NCI-H1417 treated with DMSO at 0.1 percent for 48 hours (cell line): ENCODE measurements at regions not wholly inside any gene's neighbourhood (a gene's known extent, or its start where the extent isn't known, plus 50 kb on each side); places are given as distances from the start of the nearest gene placed in this dataset.

Experiments used
- DNase-seq: peaks from one replicate; lab custom pipeline; 2025; lab: John Stamatoyannopoulos, UW

DNA sequence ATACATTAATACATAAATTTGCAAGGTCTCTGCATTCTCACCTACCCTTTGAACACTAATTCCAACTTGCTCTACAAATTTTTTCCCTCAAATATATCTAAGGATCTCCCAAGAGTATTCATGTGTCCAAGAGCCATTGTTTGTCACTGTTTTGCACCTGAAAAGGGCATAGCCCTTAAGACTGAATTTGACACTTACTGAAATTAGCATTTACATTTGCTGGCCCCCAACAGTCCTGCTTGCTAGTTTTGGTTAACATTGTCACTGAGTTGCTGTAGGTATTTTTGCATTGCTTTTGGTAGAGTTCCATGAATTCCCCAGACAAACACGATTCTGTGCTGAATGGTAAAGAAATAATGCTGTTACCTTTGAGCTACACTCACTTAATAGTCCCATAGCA lies 57.3 kb downstream of the KCNA4 start:
- DNase-seq: no peak

DNA sequence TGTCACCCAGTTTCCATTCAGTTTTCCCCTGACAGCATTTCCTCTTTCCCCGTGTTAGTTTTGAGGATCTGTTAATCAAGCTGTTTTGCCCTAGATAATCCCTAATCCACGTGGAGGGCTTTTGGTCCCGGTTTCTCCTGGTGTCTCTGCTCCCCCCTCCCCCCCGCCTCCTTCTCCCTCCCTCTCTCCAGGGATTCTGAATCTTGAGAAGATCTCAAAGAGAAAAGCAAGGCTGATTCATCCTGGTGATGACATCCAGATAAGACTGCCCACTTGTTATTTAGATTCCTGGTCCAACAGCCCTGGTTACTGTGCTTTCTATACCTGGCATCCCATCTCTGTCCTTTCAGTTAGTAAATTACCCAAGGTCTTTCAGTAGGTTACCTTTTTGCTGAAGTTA lies 59.4 kb downstream of the KCNA4 start:
- DNase-seq: no peak

DNA sequence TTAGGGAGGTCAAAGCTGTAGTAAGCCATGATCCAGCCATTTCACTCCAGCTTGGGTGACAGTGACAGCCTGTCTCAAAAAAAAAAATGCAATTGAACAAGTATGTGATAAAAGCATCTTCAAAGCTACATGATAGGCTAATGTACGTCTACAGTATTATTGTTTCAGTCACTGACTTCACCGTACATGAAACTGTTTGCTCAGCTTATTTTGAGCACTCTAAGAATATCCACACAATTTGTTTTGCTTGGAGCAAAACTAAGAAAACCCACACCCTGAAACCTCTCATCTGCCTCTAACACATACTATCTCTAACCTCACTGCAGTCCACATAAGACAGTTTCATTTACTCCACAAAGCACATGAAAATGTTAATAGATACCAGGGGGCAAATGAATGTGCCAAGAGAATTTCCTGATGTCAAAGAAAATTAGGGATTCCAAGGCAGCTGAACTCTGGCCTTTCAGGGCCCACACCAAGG lies 60.7 kb downstream of the KCNA4 start:
- DNase-seq: no peak

DNA sequence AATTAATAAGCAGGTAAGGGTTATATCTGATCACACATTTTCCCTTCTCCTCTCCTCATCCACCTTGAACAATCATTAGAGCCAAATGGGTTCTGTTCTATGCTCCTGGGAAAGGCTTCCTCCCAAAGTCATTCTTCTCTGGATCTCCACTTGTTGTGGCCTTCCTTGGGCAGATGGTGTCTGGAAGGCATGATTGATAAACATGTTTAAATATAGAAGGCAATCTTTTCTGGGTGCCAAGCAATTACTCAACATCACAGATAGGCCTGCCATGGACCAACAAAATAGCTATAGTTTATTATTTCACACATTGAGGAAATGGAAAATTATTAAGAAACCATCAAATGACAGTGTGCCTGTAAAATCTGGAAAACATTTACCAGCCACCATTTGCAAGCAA lies 73.5 kb downstream of the KCNA4 start:
- no peak for DNase-seq

DNA sequence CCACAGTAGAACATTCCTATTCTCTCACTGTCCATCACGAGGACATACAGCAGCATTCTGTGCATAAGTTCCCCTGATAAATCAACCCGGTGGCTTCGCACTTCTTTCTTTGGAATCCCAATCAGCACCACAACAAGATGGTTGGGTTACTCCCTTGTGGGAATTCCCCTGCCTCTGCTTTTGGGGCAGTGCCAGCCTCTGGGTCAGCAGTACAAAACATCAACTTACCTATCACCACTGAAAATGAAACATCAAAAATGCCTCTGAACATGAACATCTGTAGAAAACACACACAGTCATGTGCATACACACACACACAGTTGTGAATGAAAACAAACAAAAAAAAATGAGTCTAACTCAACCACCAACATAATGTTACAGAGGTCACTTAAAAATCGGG lies 79.3 kb downstream of the KCNA4 start:
- DNase-seq: no peak

DNA sequence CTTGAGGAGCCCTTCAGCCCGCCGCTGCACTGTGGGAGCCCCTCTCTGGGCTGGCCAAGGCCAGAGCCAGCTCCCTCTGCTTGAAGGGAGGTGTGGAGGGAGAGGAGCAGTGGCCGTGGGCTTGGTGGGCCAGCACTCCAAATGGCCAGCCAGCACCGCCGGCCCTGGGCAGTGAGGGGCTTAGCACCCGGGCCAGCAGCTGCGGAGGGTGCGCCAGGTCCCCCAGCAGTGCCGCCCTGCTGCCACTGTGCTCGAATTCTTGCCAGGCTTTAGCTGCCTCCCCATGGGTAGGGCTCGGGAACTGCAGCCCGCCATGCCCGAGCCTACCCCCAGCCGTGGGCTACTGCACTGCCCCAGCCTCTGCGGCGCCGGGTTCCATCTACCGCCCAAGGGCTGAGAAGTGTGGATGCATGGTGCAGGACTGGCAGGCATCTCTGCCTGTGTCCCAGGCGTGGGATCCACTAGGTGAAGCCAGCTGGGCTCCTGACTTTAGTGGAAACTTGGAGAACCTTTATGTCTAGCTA lies 82.7 kb downstream of the KCNA4 start:
- DNase-seq: no peak

DNA sequence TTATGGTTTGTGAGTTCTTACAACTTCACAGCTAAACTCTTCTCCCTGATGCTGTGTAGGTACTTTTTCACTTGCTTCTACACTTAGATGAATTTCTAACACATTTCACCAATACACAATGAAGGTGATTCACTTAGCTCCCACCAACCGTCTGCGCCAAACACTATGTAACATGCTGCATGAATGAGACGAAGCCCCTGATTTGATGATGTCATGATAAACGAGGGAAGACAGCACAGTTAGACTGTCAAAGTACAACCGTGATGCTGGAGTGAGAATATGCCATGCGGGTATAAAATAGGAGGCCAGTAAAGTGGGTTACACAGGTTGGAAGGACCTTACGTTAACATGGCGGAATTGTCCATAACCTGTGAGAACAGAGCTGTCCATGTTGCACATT lies 100.8 kb downstream of the KCNA4 start:
- DNase-seq: no peak

DNA sequence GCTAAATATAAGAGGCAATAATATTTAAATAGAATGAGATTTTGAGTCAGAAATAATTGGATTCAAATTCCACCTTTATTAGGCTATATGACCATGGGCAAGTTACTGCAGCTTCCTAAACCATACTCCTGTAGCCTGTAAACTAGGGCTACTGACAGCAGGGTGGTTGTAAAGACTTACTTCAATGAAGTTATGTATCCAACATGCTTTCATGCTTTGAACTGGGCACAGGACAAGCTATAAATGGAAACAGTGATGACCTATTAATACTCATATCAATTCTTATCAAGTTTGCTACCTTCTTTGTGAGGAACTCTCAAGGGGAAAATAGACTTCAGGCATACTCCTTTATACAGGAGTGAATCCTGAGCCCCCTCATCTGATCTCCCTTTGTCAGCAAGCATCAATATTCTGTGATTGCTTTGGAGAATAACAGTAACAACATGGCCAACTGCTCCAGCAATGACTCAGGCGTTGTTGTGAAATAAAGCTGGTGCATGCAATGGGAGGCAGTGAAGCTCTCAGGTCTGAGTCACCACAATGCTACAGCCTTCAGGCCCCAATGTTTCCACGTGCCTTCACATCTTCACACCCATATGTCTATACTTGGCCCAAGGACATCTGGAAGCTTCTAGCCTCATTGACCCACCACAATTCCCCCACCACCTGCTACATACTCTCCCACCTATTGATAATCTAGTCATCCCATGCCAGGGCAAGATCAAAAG lies 102.5 kb downstream of the KCNA4 start:
- DNase-seq: no peak

DNA sequence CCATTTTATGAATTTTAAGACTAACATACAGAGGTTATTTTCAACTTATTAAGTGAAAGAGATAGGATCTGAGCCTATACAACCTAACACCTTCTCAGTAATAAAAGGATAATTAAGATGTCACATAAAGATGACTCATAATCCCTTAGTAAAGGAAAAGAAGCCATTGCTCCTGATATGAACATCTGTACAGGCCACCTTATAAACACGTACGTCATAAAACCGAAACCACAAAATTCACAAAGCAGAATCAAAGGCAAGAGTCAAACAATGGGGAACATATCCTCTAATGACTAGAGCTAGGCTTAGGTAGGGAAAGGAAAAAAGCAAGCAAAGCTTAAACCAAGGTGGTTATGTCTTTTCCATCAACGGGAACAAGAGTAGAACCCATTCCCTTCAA lies 103.5 kb downstream of the KCNA4 start:
- DNase-seq: no peak

DNA sequence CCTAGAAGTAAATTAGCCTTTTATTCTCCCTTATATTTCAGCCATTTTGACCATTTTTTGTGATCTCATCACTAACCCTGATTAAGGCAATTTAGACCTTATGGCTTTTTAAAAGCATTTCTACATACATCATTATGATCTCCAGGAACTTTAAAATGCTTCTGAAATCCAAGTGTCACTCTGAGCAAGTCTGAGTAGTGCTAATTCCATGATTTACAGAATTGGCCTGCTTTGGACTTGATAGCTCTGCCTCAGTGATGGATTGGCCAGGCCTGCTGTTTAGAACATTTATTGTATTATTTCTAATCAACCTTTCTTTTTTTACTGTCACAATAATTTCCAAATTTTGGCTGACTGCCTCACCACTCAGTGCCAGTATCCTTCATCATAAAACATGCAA lies 116.4 kb downstream of the KCNA4 start:
- no peak for DNase-seq

DNA sequence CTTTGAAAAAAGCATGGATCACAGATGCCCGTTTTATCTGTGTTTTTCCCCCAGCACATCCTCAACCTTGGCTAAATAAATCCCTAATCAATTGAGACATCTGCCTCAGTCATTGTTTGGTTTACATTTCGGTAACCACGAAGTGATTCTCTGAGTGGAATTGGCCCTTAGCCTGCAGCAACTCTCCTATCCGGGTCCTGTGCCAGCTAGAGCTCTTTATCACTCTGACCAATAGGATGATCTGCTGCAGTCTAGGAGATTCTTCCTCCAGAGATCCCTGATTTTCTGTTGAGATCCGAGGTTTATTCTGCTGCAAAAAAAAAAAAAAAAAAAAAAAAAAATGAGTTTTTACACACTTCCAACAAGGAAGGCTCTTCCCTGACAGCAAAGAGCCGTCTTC lies 137.3 kb downstream of the KCNA4 start:
- no peak for DNase-seq

DNA sequence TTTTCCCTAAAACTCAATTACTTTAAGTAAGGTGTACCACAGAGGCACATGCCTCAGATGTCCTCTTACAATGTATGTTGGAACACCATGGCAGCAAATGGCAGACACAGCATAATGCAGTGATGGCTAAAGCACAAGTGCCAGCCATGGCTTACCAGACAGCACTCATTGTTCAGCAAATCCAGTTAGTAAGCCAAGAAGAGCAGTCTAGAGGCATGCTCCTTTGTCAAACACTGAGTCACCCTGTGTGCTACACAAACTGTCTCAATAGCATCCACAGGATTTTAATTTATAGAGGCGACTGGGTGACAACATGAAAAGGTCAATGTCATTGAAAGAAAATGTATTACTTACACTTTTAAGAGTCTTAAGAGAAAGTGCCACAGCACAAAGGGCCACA lies 140.6 kb downstream of the KCNA4 start:
- DNase-seq: no peak

DNA sequence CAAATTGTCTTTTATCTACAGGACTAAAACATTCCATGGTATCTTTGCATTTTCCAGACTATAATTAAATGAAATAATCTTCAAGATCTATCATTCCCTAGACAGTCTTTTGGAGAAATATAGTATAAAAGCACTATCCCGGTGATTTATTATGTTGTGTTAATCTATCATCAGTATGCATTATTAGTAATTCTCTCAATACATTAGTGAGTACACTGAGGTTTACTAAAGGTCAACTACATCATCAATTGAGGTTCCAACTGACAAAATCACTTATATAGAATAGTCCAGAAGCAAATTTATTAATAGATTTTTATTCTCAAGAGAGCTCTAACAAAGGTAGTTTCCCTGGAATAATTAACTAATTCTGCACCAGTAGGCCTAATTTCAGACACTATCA lies 169.6 kb downstream of the KCNA4 start:
- DNase-seq: no peak

DNA sequence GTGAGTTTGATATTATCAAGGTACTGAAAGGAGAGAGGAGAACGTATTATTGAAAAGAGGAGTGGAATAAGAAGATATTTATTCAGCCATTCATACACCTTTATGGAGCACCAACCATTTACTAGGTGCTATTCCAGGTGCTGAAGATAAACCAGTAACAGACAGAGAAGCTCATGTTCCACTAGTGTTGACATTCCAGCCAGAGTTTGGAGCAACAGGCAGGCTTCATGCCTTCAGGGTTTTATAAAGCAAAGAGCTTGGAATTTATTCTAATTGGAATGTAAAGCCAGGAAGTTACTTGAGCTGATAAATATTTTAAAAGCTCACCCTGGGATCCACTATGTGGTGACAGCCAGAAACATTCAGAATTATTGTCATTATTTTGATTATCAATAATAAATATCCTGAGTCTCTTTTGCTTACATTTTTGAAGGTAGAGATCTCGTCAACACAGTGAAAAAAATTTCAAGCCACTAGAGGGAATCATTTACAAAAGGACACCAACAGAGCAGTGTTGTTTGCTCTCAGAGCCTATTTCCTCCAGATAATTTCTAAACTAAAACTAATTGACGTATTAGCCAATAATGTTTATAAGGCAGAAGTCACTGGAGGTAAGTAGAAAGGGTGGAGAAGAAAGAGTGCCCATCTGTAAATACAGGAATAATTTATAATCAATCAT lies 172.0 kb downstream of the KCNA4 start:
- no peak for DNase-seq

DNA sequence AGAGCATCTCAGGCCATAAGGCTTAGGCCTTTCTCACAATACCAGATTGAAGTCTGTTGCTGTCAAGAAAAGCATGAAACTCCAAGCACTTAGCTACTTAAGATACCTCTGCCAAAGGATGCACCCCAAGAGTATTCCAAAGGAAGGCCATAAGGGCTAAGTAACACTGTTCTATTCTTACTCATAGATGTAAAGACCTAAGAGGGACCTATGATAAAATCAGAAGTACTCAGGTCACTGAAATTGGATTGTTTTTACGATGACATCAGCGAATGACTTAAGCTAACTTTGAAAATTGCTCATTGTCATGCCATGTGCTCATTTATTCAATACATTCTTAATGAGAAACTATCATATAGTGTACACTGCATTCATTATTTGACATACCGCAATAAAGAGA lies 172.8 kb downstream of the KCNA4 start:
- DNase-seq: no peak

DNA sequence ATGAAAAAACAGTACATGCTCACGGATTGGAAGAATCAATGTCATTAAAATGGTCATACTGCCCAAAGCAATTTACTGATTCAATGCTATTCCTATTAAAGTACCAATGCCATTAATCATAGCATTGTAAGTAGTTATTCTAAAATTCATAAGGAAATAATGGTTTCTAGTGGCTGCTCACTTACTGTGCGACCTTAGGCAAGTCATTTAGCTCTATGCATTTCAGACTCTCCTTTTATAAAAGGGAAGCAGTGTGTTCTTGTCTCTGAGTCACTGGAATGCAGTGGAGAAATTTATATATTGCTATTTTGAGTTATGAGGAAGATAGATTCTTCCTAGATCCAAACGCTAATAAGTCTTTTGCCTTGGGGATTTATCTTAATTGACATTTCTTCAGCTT lies 174.8 kb downstream of the KCNA4 start:
- no peak for DNase-seq

DNA sequence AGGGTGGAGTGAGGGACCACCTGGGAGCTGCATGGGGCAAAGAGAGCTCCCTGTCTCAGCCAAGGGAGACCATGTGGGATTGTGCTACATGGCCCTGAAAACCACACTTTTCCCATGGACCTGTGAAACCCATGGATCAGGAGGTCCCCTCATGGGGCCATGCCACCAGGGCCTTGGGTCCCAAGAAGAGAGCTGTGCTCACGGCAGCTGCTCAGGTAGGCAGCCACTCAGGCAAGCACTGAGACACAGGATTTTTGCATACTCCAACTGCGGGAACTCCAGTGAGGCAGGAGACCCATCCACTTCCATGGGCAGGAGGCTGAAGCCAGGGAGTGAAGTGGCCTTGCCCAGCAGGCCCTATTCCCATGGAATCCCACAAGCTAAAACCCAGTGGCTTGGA lies 190.0 kb downstream of the KCNA4 start:
- DNase-seq: no peak

DNA sequence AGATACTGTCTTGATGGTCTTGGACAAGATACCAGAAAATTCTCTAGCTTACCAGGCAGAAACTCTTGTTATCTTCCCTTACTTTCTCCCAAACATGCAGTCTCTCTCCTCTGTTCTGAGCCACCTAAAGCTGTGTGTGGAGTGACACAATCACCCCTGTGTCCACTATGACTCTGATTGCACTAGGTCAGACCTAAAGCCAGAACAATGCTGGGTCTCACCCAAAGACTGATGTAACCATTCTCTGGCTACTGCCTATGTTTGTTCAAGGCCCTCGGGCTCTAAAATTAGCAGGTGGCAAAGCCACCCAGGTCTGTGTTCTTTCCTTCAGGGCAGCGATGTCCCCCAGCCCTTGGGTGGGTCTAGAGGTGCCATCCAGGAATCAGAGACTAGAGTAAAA lies 200.5 kb downstream of the KCNA4 start:
- no peak for DNase-seq

DNA sequence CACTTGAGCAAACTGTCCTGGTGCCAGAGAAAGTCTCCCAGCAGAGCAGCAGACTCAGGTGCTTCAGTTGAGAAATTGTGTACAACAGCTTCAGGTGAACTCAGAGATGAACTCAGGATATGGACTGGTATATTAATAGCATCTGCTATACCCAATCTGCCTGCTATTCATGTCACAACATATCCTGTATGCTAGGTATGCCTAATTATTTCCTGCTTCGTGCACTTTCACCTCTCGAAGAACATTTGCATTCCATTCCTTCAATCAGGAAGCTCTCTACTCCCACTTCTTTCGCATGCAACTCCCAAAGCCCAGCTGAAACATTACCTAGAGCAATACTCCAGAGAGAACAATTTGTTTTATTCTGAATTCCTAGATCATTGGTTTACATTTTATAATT lies 207.7 kb downstream of the KCNA4 start:
- DNase-seq: no peak

DNA sequence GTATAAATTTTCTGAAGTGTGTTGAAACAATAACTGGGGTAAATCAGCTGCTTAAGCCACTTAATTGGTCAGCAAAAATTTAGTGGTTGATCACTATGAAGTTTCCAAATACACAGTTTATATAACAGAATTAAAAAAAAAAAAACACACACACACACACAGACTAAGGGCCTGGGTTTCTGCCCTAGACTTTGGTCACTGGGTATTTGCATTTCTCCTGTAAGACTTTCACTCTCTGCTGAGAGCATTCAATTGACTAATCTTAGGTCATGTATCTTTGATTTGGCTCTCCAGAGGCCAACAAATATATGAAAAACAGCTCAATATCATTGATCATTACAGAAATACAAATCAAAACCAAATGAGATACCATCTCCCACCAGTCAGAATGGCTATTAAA lies 214.3 kb downstream of the KCNA4 start:
- no peak for DNase-seq

DNA sequence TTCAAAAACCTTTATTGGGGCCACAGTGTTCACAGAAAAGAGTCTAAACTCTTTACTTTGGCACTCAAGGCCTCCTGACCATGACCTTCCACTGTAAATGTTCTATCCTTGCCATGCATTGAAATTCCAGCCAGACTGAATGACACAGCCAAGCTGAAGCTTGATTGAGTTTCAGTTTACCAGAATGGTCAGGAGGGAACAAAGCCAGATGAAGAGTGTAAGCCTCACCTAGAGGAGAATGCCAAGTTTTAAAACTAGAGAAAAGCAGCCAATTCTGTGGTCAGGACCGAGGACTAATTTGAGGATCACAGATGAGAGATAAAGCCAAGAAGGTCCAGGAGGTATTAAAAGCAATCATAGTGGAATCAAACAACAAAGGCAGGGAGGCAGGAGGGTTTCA lies 215.3 kb downstream of the KCNA4 start:
- DNase-seq: no peak

DNA sequence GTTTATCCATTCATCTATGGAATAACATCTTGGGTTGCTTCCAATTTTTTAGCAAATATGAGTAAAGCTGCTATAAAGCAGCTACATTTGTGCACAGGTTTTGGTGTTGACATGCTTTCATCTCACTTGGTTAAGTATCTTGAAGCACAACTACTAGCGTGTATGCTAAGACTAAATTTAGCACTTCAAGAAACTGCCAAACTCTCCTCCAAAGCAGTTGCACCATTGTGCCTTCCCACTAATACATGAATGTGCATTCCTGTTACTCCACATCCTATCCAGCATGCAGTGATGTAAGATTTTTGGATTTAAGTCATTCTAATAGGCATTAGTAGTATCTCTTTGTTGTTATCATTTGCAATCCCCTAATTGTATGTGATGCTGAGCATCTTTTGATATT lies 230.7 kb downstream of the KCNA4 start:
- no peak for DNase-seq

DNA sequence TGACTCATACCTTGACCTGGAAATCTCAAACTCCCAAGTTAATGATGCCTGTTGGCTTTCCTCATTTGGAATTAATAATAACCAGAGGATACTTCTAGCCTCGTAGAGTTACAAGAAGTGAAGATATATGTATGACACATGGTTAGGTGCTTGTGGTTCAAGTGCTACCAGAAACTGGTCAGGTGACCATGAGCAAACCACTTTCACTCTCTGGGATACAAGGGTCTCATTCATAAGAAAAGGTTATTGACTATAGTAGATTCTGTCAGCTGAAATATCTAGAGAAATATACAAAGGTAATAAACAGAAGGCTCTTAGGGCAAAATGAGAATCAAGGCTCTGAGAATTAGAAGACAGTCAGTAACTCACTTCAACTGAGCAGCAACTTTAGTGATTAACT lies 233.3 kb downstream of the KCNA4 start:
- DNase-seq: no peak

DNA sequence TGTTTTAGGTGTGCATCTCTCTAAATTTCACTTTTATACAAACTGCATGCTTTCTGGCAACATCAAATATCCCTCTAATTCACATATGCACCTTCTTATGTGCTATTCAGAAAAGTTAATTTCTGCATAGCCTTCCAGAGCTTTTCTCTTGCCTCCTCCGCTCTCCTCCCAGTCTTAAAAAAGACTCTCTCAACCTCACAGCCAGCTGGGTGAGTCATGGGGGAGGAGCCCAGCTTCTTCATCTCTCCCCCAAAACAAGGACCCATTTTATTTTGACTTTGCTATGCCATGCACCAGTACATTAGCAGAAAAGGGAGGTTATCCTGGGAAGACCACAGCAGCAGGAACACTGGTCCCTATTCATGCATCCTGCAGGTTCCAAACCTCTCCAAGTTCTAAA lies 234.4 kb downstream of the KCNA4 start:
- no peak for DNase-seq
